GM12878 (cell line): ENCODE measurements at regions not wholly inside any gene's neighbourhood (a gene's known extent, or its start where the extent isn't known, plus 50 kb on each side); places are given as distances from the start of the nearest gene placed in this dataset.

Experiments
- ATAC-seq: fragments of 200-7000 bp; cut with Tn5 transposase; 3 replicates; pipeline ENCODE4 v1.9.1; 2020; ENCODE audit warnings: mild to moderate bottlenecking, moderate library complexity
- BruUV-seq: library from RNA; stranded (reverse); fragments of 400-500 nt; replicated peaks from 2 replicates; lab custom pipeline; 2021; lab: Mats Ljungman, UMichigan
- CTCF ChIA-PET: fragments of 300-600 bp; sonication (Branson Sonifier 250); formaldehyde crosslinking; extraction: SDS; loops from one replicate; lab custom pipeline; 2021; ENCODE audit warnings: inconsistent platforms; lab: Yijun Ruan, JAX
- POLR2A ChIA-PET: fragments of 350-600 bp; formaldehyde crosslinking; extraction: SDS; loops from one replicate; lab custom pipeline; 2021; ENCODE audit warnings: inconsistent platforms; lab: Charles Lee
- RAD21 ChIA-PET: fragments of 300-600 bp; sonication (Branson Sonifier 250); formaldehyde crosslinking; loops from one replicate; lab custom pipeline; 2023; ENCODE audit warnings: antibody characterized with exemption; ENCODE audit not compliant: unreplicated experiment; lab: Charles Lee
- SMC1A ChIA-PET: fragments of 300-600 bp; sonication (Branson Sonifier 250); formaldehyde crosslinking; loops from one replicate; lab custom pipeline; 2023; ENCODE audit not compliant: unreplicated experiment, uncharacterized antibody; lab: Charles Lee
- DNase-seq: peaks from one replicate; pipeline ENCODE4 v3.0.0-alpha.2; 2011; ENCODE audit warnings: low read depth, low spot score
- FAIRE-seq: peaks from 3 replicates; lab custom pipeline; 2011; peaks lifted over from hg19 to GRCh38; lab: Jason Lieb, UNC
- H2AFZ ChIP-seq: 2 replicates; pipeline ENCODE4 v1.6.0; 2011; ENCODE audit warnings: low read depth, low read length, control low read depth; ENCODE audit not compliant: control insufficient read depth
- H3K27ac ChIP-seq: 2 replicates; pipeline ENCODE4 v1.5.1; 2011; ENCODE audit warnings: control low read depth; ENCODE audit not compliant: control insufficient read depth, insufficient read depth
- H3K27me3 ChIP-seq, 2 experiments: replicated peaks in 1 of 2; 2 replicates each; pipeline versions ENCODE4 v1.6.0 to v1.6.1; 2011; ENCODE audit warnings: low read length in 1 of 2; ENCODE audit not compliant: control insufficient read depth in 2 of 2, insufficient read depth in 2 of 2
- H3K36me3 ChIP-seq, 2 experiments: 2 replicates each; pipeline ENCODE4 v1.5.1; 2011; ENCODE audit warnings: low read length in 1 of 2; ENCODE audit not compliant: control insufficient read depth in 2 of 2, insufficient read depth in 2 of 2
- H3K4me1 ChIP-seq: 2 replicates; pipeline ENCODE4 v1.6.1; 2011; ENCODE audit warnings: mild to moderate bottlenecking, low read length, moderate library complexity, mixed read lengths; ENCODE audit not compliant: control insufficient read depth, insufficient read depth
- H3K4me2 ChIP-seq: 2 replicates; pipeline ENCODE4 v1.6.0; 2011; ENCODE audit warnings: control low read depth; ENCODE audit not compliant: control insufficient read depth, insufficient read depth
- H3K4me3 ChIP-seq: fragments of 200-600 bp; sonication (generic); 2 replicates; pipeline ENCODE4 v1.5.1; 2016
- H3K79me2 ChIP-seq: 2 replicates; pipeline ENCODE4 v1.6.0; 2011; ENCODE audit warnings: low read length; ENCODE audit not compliant: control insufficient read depth, insufficient read depth
- H3K9ac ChIP-seq: 2 replicates; pipeline ENCODE4 v1.8.0; 2011; ENCODE audit warnings: low read length, control low read depth, mixed read lengths; ENCODE audit not compliant: control insufficient read depth, insufficient read depth
- H3K9me3 ChIP-seq: replicated peaks from 3 replicates; pipeline ENCODE4 v1.5.1; 2011; ENCODE audit warnings: mild to moderate bottlenecking, low read length; ENCODE audit not compliant: control insufficient read depth, insufficient read depth
- H4K20me1 ChIP-seq: 2 replicates; pipeline ENCODE4 v1.6.0; 2011; ENCODE audit not compliant: control insufficient read depth, insufficient read depth
- BCL11A ChIP-seq: IDR thresholded peaks from 2 replicates; pipeline ENCODE4 v1.6.1; 2011; ENCODE audit warnings: low read depth, low read length
- CEBPZ ChIP-seq: fragments of 150-350 bp; IDR thresholded peaks from 2 replicates; pipeline ENCODE4 v1.6.1; 2016; ENCODE audit warnings: low read depth, low read length
- EP300 ChIP-seq, 2 experiments: fragments of 150-350 bp in 1 of 2; IDR thresholded peaks; 2 replicates each; pipeline ENCODE4 v1.6.1; 2011 to 2012; ENCODE audit warnings: low read depth in 2 of 2, low read length in 2 of 2, borderline replicate concordance in 1 of 2, improper control_type of control experiment in 1 of 2, inconsistent platforms in 1 of 2; ENCODE audit not compliant: control insufficient read depth in 1 of 2
- IRF3 ChIP-seq: fragments of 450-650 bp; IDR thresholded peaks from 2 replicates; pipeline ENCODE4 v1.6.1; 2014; ENCODE audit warnings: mild to moderate bottlenecking
- IRF4 ChIP-seq: IDR thresholded peaks from 2 replicates; pipeline ENCODE4 v1.6.1; 2011; ENCODE audit warnings: low read depth, low read length
- KDM1A ChIP-seq: fragments of 200-600 bp; sonication (generic); IDR thresholded peaks from 2 replicates; pipeline ENCODE4 v1.6.1; 2016; ENCODE audit warnings: borderline replicate concordance
- MEF2B ChIP-seq: fragments of 450-650 bp; IDR thresholded peaks from 2 replicates; pipeline ENCODE4 v1.6.1; 2018; ENCODE audit warnings: mild to moderate bottlenecking, moderate library complexity; ENCODE audit not compliant: partially characterized antibody, poor library complexity, severe bottlenecking
- MTA3 ChIP-seq: IDR thresholded peaks from 2 replicates; pipeline ENCODE4 v1.6.1; 2012; ENCODE audit warnings: low read length, inconsistent platforms, borderline replicate concordance
- MYB ChIP-seq: fragments of 150-350 bp; IDR thresholded peaks from 2 replicates; pipeline ENCODE4 v1.6.1; 2014; ENCODE audit warnings: mild to moderate bottlenecking, low read depth, low read length, borderline replicate concordance
- NR2C2 ChIP-seq: IDR thresholded peaks from 2 replicates; pipeline ENCODE4 v1.6.1; 2011; ENCODE audit warnings: borderline replicate concordance, low read depth; ENCODE audit not compliant: control insufficient read depth, insufficient read length
- PBX3 ChIP-seq: IDR thresholded peaks from 2 replicates; pipeline ENCODE4 v1.6.1; 2011; ENCODE audit warnings: mild to moderate bottlenecking, low read depth, low read length, moderate library complexity; ENCODE audit not compliant: insufficient replicate concordance
- PML ChIP-seq: IDR thresholded peaks from 2 replicates; pipeline ENCODE4 v1.6.1; 2012; ENCODE audit warnings: low read length, inconsistent platforms
- POLR2AphosphoS2 ChIP-seq: IDR thresholded peaks from 2 replicates; pipeline ENCODE4 v1.6.1; 2011; ENCODE audit warnings: low read depth, mild to moderate bottlenecking, low read length, improper control_type of control experiment, moderate library complexity
- RAD21 ChIP-seq: IDR thresholded peaks from 2 replicates; pipeline ENCODE4 v1.6.1; 2011; ENCODE audit warnings: mild to moderate bottlenecking, low read depth, low read length, moderate library complexity; ENCODE audit not compliant: insufficient read depth
- TBL1XR1 ChIP-seq: IDR thresholded peaks from 2 replicates; pipeline ENCODE4 v1.6.1; 2012; ENCODE audit warnings: low read depth, low read length, improper control_type of control experiment
- ZNF217 ChIP-seq: fragments of 450-650 bp; IDR thresholded peaks from 2 replicates; pipeline ENCODE4 v1.6.1; 2017; ENCODE audit warnings: antibody characterized with exemption, mild to moderate bottlenecking
- ZSCAN29 ChIP-seq: fragments of 450-650 bp; IDR thresholded peaks from 2 replicates; pipeline ENCODE4 v1.6.1; 2017; ENCODE audit warnings: mild to moderate bottlenecking, moderate library complexity
- WGBS: methylation state at CpG from one replicate; pipeline ENCODE4 v1.1.6; 2016; ENCODE audit warnings: low lambda C conversion rate; ENCODE audit not compliant: insufficient replicate concordance, insufficient coverage; ENCODE audit errors: missing lambda C conversion rate; 5-methylcytosine and 5-hydroxymethylcytosine counted together
- in situ Hi-C: fragments of 300-500 bp; cut with MboI; formaldehyde crosslinking; loops from 9 replicates; pipeline ENCODE4 v1.14.3; 2018; ENCODE audit warnings: mixed read lengths
- intact Hi-C: fragments of 100-400 bp; cut with micrococcal nuclease; formaldehyde crosslinking; loops from one replicate; pipeline ENCODE4 v1.14.2; 2022; ENCODE audit not compliant: unreplicated experiment

- TF ChIP-seq MYB (no peak), ZSCAN29 (no peak), ZNF217 (no peak)
- TF ChIP-seq, all 136 proteins: peak for 0
These were observed 128.0 kb upstream of the PRKG2 start (continued) for GRCh38 chr4:81343046-81343445.

DNA sequence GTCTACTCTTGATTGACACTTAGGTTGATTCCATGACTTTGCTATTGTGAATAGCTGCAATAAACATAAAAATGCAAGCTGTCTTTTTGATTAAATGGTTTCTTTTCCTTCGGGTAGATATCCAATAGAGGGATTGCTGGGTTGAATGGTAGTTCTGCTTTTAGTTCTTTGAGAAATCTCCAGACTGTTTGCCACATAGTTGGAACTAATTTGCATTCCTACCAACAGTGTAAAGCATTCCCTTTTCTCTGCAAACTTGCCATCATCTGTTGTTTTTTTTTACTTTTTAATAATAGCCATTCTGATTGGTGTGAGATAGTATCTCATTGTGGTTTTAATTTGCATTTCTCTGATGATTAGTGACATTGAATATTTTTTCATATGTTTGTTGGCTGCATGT, 122.2 kb upstream of the PRKG2 start:
- H4K20me1 ChIP-seq = no peaks in the 10 kb centered on the region
- intact Hi-C loops = no loop called here
- POLR2A ChIA-PET = no interaction called here
- in situ Hi-C loops = no loop called here
- DNase-seq (no peak), ATAC-seq (no peak), FAIRE-seq (no peak)
- SMC1A ChIA-PET = no interaction called here
- H3K27ac ChIP-seq = no peak overlapping the region
- no peaks in the 10 kb centered on the region for H3K79me2 ChIP-seq
- RAD21 ChIA-PET = no interaction called here
- no peak overlapping the region for H3K9ac ChIP-seq
- no peaks in the 10 kb centered on the region for H3K9me3 ChIP-seq
- WGBS = 0% methylated on average over 1 of the region's 1 CpG
- no peak overlapping the region for H3K4me2 ChIP-seq
- H2AFZ ChIP-seq = no peak overlapping the region
- H3K4me3 ChIP-seq = no peak overlapping the region
- H3K4me1 ChIP-seq = no peaks in the 10 kb centered on the region
- CTCF ChIA-PET = no interaction called here
- H3K27me3 ChIP-seq = no peaks in the 10 kb centered on the region
- H3K36me3 ChIP-seq = no peaks in the 10 kb centered on the region
- no TSS peak for BruUV-seq
- TF ChIP-seq IRF4 (no peak), PBX3 (no peak), RAD21 (no peak), EP300 (IDR thresholded peaks at IDR 0.05; ENCODE audit: borderline replicate concordance in 1 of 2, control insufficient read depth in 1 of 2, low read depth in 2 of 2, low read length in 2 of 2) (no peak), PML (no peak), BCL11A (no peak), MTA3 (no peak), MEF2B (no peak), KDM1A (no peak), TBL1XR1 (no peak), NR2C2 (no peak), CEBPZ (no peak), POLR2AphosphoS2 (no peak), IRF3 (no peak)
